ENCODE measurements at regions not wholly inside any gene's neighbourhood (a gene's known extent, or its start where the extent isn't known, plus 50 kb on each side); places are given as distances from the start of the nearest gene placed in this dataset.

- TF ChIP-seq POLR2A (IDR thresholded peaks at IDR 0.05) (no peak), CTCF (IDR thresholded peaks at IDR 0.05) (no peak)
These were observed 116.9 kb upstream of the GYPC start for GRCh38 chr2:126539101-126539500.
